ENCODE measurements at regions not wholly inside any gene's neighbourhood (a gene's known extent, or its start where the extent isn't known, plus 50 kb on each side); places are given as distances from the start of the nearest gene placed in this dataset.

- no peak overlapping the region for H3K9ac ChIP-seq (ENCODE audit: low read depth in 2 of 2, low read length in 2 of 2)
- H3K27me3 ChIP-seq, result peaks cover 7% of the 10 kb centered on the region
- no peak overlapping the region for H3K4me3 ChIP-seq
- H3K27ac ChIP-seq, result no peak overlapping the region
- no peak for TF ChIP-seq CTCF (IDR thresholded peaks at IDR 0.05)
- DNase-seq, result no peak
- intact Hi-C loops (cut with DNase I), result no loop called here
- H3K36me3 ChIP-seq, result no peaks in the 10 kb centered on the region
- H3K9me3 ChIP-seq, result no peaks in the 10 kb centered on the region
- H3K4me1 ChIP-seq, result no peaks in the 10 kb centered on the region
These were observed 136.0 kb upstream of the SIX2 start for GRCh38 chr2:45145073-45145899.

DNA sequence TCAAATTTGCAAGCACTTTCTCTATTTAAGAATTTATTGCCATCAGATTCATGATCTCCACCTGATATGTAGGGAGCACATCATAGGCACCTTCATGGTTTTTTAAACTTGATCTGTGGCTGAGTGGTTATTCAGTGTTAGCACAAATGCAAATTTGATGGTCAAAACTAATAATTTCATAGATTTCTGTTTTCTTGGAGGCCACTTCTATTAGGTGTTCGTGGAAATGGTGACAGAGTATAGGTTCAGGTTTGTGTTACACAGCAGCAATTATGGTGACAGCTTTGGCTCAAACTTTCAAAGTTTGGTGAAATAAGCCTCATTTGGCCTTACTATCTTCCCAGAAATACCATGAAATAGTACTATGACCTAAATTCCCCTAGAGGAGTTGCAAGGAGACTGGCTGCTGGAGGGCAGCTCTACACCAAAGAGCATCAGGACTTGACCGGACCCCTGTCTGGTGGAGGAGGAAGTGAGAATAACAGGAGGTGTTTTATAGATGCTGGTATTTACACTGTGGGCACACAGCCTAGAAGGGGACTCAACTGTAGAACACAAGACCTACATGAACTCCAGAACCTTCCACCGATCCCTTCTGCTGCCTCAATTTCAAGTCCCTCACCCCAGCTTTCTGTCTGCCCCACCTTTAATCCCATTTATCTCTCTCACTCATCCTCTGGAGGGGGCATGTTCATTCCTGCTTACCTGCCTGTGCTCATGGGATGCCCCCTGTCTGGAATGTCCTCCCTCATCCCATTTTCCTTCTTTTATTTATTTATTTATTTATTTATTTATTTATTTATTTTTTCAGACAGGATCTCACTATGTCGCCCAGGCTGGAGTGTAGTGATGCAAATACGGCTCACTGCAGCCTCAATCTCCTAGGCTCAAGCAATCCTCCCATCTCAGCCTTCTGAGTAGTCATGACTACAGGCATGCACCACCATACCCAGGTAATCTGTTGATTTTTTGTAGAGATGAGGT lies 132.9 kb upstream of the SIX2 start:
- Histone ChIP-seq H3K9ac (ENCODE audit: low read depth in 2 of 2, low read length in 2 of 2) (no peak overlapping the region), H3K4me1 (no peaks in the 10 kb centered on the region), H3K27me3 (peaks cover 4% of the 10 kb centered on the region), H3K9me3 (no peaks in the 10 kb centered on the region), H3K36me3 (no peaks in the 10 kb centered on the region), H3K4me3 (no peak overlapping the region), H3K27ac (no peak overlapping the region)
- no peak for TF ChIP-seq CTCF (IDR thresholded peaks at IDR 0.05)
- intact Hi-C loops (cut with DNase I), result no loop called here
- DNase-seq, result no peak

GRCh38 chr2:45140675-45141074 lies 131.4 kb upstream of the SIX2 start:
- no peaks in the 10 kb centered on the region for H3K4me1 ChIP-seq

DNA sequence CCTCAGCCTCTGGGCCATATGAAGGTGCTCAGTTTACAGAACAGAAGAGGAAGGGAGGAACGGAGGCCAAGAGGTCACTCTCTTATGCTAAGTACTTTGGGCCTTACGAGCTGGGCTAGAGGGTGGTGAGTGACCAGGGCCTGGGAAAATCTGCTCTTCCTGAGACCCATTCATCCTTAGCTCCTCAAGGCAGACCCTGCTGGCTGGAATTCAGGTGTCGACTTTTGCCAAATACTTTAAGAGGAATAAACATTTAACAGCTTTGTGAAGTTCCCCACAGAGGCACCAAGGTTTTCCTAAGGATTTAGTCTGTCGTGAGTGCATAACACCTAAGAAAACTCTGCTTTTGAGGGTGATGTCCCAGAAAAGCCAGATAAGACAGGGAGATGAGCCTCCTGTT lies 129.7 kb upstream of the SIX2 start:
- no peaks in the 10 kb centered on the region for H3K36me3 ChIP-seq
- peaks cover 4% of the 10 kb centered on the region for H3K27me3 ChIP-seq
- TF ChIP-seq CTCF (IDR thresholded peaks at IDR 0.05), result no peak
- H3K9me3 ChIP-seq, result no peaks in the 10 kb centered on the region
- no peaks in the 10 kb centered on the region for H3K4me1 ChIP-seq
- no peak overlapping the region for H3K27ac ChIP-seq
- intact Hi-C loops (cut with DNase I), result no loop called here
- no peak for DNase-seq
- H3K4me3 ChIP-seq, result no peak overlapping the region
- H3K9ac ChIP-seq (ENCODE audit: low read depth in 2 of 2, low read length in 2 of 2), result no peak overlapping the region

More at GRCh38 chr2:45140675-45141074, 131.4 kb upstream of the SIX2 start:
- Histone ChIP-seq H3K4me3 (no peak overlapping the region), H3K9ac (ENCODE audit: low read depth in 2 of 2, low read length in 2 of 2) (no peak overlapping the region), H3K27ac (no peak overlapping the region), H3K9me3 (no peaks in the 10 kb centered on the region), H3K36me3 (no peaks in the 10 kb centered on the region), H3K27me3 (peaks cover 4% of the 10 kb centered on the region)
- intact Hi-C loops (cut with DNase I), result no loop called here
- no peak for DNase-seq
- TF ChIP-seq CTCF (IDR thresholded peaks at IDR 0.05), result no peak

- no peak overlapping the region for H3K27ac ChIP-seq
- no peaks in the 10 kb centered on the region for H3K36me3 ChIP-seq
- intact Hi-C loops (cut with DNase I), result no loop called here
- DNase-seq, result no peak
- H3K27me3 ChIP-seq, result peaks cover under 1% of the 10 kb centered on the region
- no peaks in the 10 kb centered on the region for H3K9me3 ChIP-seq
- H3K4me3 ChIP-seq, result no peak overlapping the region
- TF ChIP-seq CTCF (IDR thresholded peaks at IDR 0.05), result no peak
- no peaks in the 10 kb centered on the region for H3K4me1 ChIP-seq
- H3K9ac ChIP-seq (ENCODE audit: low read depth in 2 of 2, low read length in 2 of 2), result no peak overlapping the region
These were observed 128.9 kb upstream of the SIX2 start for GRCh38 chr2:45137966-45138695.

All from colonic mucosa (tissue), 4 donors.